Liver (tissue), 8 donors: ENCODE measurements at regions not wholly inside any gene's neighbourhood (a gene's known extent, or its start where the extent isn't known, plus 50 kb on each side); places are given as distances from the start of the nearest gene placed in this dataset.

Source experiments
- DNase-seq: peaks from one replicate; pipeline ENCODE4 v3.0.0-alpha.2; 2017; ENCODE audit warnings: low spot score
- H3K27ac ChIP-seq, 2 donors: one replicate each; pipeline ENCODE4 v1.7.0; 2013; ENCODE audit warnings: inconsistent platforms in 2 of 2, low read length in 2 of 2, control low read depth in 1 of 2, low read depth in 1 of 2, mild to moderate bottlenecking in 1 of 2
- H3K27me3 ChIP-seq, 4 donors: one replicate each; pipeline versions ENCODE4 v1.6.1 to v1.7.0; 2013; ENCODE audit warnings: low read length in 3 of 4, inconsistent platforms in 1 of 4, mild to moderate bottlenecking in 1 of 4, moderate library complexity in 1 of 4; ENCODE audit not compliant: control insufficient read depth in 4 of 4, insufficient read depth in 4 of 4
- H3K36me3 ChIP-seq, 4 donors: one replicate each; pipeline versions ENCODE4 v1.6.1 to v1.7.0; 2013; ENCODE audit warnings: low read length in 3 of 4, mild to moderate bottlenecking in 3 of 4, low read depth in 1 of 4, moderate library complexity in 1 of 4; ENCODE audit not compliant: control insufficient read depth in 4 of 4, insufficient read depth in 3 of 4
- H3K4me1 ChIP-seq, 4 donors: one replicate each; pipeline versions ENCODE4 v1.6.1 to v1.7.0; 2013; ENCODE audit warnings: low read length in 3 of 4, mild to moderate bottlenecking in 3 of 4, moderate library complexity in 1 of 4; ENCODE audit not compliant: control insufficient read depth in 4 of 4, insufficient read depth in 4 of 4
- H3K4me3 ChIP-seq, 3 donors: one replicate each; pipeline versions ENCODE4 v1.6.1 to v1.7.0; 2013; ENCODE audit warnings: low read length in 3 of 3, control low read depth in 1 of 3, low read depth in 1 of 3, mild to moderate bottlenecking in 1 of 3
- H3K9ac ChIP-seq, 2 donors: one replicate each; pipeline ENCODE4 v1.7.0; 2013; ENCODE audit warnings: low read length in 2 of 2, mild to moderate bottlenecking in 2 of 2, moderate library complexity in 2 of 2, control low read depth in 1 of 2, low read depth in 1 of 2
- H3K9me3 ChIP-seq, 4 donors: one replicate each; pipeline versions ENCODE4 v1.6.1 to v1.7.0; 2013; ENCODE audit warnings: low read length in 3 of 4; ENCODE audit not compliant: control insufficient read depth in 4 of 4
- ATF3 ChIP-seq: IDR thresholded peaks from 2 replicates; pipeline ENCODE4 v1.6.1; 2016; ENCODE audit warnings: antibody characterized with exemption
- CTCF ChIP-seq: fragments of 150-350 bp; IDR thresholded peaks from 2 replicates; pipeline ENCODE4 v1.5.1; 2017; ENCODE audit warnings: improper control_type of control experiment, low read depth, low read length; ENCODE audit not compliant: missing input control
- EGR1 ChIP-seq, 2 donors: IDR thresholded peaks; 2 replicates each; pipeline ENCODE4 v1.6.1; 2016 to 2018; ENCODE audit warnings: antibody characterized with exemption in 2 of 2, low read depth in 2 of 2
- FOXA1 ChIP-seq: IDR thresholded peaks from 2 replicates; pipeline ENCODE4 v1.6.1; 2016; ENCODE audit warnings: antibody characterized with exemption
- FOXA2 ChIP-seq: IDR thresholded peaks from 2 replicates; pipeline ENCODE4 v1.6.1; 2016; ENCODE audit warnings: antibody characterized with exemption
- GABPA ChIP-seq, 2 donors: IDR thresholded peaks in 1 of 2; conservative IDR thresholded peaks in 1 of 2; 2 replicates each; pipeline ENCODE4 v1.6.1; 2016; ENCODE audit warnings: antibody characterized with exemption in 2 of 2, mild to moderate bottlenecking in 1 of 2, moderate library complexity in 1 of 2
- HNF4A ChIP-seq, 2 donors: conservative IDR thresholded peaks; 2 replicates each; pipeline ENCODE4 v1.6.1; 2016; ENCODE audit warnings: antibody characterized with exemption in 2 of 2, mild to moderate bottlenecking in 2 of 2
- HNF4G ChIP-seq: IDR thresholded peaks from 2 replicates; pipeline ENCODE4 v1.6.1; 2016; ENCODE audit warnings: antibody characterized with exemption
- JUND ChIP-seq, 2 donors: IDR thresholded peaks; 2 replicates each; pipeline ENCODE4 v1.6.1; 2016; ENCODE audit warnings: antibody characterized with exemption in 2 of 2
- MAX ChIP-seq: IDR thresholded peaks from 2 replicates; pipeline ENCODE4 v1.6.1; 2016; ENCODE audit warnings: antibody characterized with exemption
- NR2F2 ChIP-seq: IDR thresholded peaks from 2 replicates; pipeline ENCODE4 v1.6.1; 2016; ENCODE audit warnings: antibody characterized with exemption
- RAD21 ChIP-seq, 2 donors: IDR thresholded peaks; 2 replicates each; pipeline ENCODE4 v1.6.1; 2016; ENCODE audit warnings: antibody characterized with exemption in 2 of 2, mild to moderate bottlenecking in 2 of 2
- REST ChIP-seq: IDR thresholded peaks from 2 replicates; pipeline ENCODE4 v1.6.1; 2016; ENCODE audit warnings: antibody characterized with exemption, mild to moderate bottlenecking
- RXRA ChIP-seq, 2 donors: IDR thresholded peaks; 2 replicates each; pipeline ENCODE4 v1.6.1; 2017 to 2018; ENCODE audit warnings: antibody characterized with exemption in 2 of 2, mild to moderate bottlenecking in 1 of 2
- SP1 ChIP-seq: IDR thresholded peaks from 2 replicates; pipeline ENCODE4 v1.6.1; 2018; ENCODE audit warnings: antibody characterized with exemption, mild to moderate bottlenecking
- TAF1 ChIP-seq: conservative IDR thresholded peaks from 2 replicates; pipeline ENCODE4 v1.6.1; 2016; ENCODE audit warnings: antibody characterized with exemption, mild to moderate bottlenecking
- YY1 ChIP-seq: IDR thresholded peaks from 2 replicates; pipeline ENCODE4 v1.6.1; 2016; ENCODE audit warnings: antibody characterized with exemption, mild to moderate bottlenecking
- ZBTB33 ChIP-seq: IDR thresholded peaks from 2 replicates; pipeline ENCODE4 v1.6.1; 2016; ENCODE audit warnings: antibody characterized with exemption
- WGBS: extraction: QIAGEN DNeasy Blood & Tissue Kit; methylation state at CpG from one replicate; pipeline ENCODE4 v1.1.7; 2013; 5-methylcytosine and 5-hydroxymethylcytosine counted together
- donor health status: healthy.
- donor health status: healthy.
- donor health status: healthy.
- donor health status: healthy.
- donor health status: healthy.

GRCh38 chr18:44508474-44508873 is 172.2 kb upstream of the SETBP1 start:
- TF ChIP-seq YY1: no peak
- TF ChIP-seq MAX: no peak
- no peak for TF ChIP-seq TAF1
- Histone ChIP-seq H3K9me3 (no peaks in the 10 kb centered on the region), H3K9ac (no peak overlapping the region), H3K27ac (no peak overlapping the region), H3K36me3 (no peaks in the 10 kb centered on the region), H3K4me1 (no peaks in the 10 kb centered on the region), H3K4me3 (no peak overlapping the region), H3K27me3 (no peaks in the 10 kb centered on the region)
- no peak for DNase-seq
- 62% methylated on average over 3 of the region's 3 CpGs for WGBS

GRCh38 chr18:44509048-44509447 is 171.6 kb upstream of the SETBP1 start:
- 94% methylated on average over 2 of the region's 2 CpGs for WGBS
- H3K9ac ChIP-seq: no peak overlapping the region
- H3K4me3 ChIP-seq: no peak overlapping the region
- H3K9me3 ChIP-seq: no peaks in the 10 kb centered on the region
- DNase-seq: no peak
- no peak overlapping the region for H3K27ac ChIP-seq
- H3K27me3 ChIP-seq: no peaks in the 10 kb centered on the region
- no peaks in the 10 kb centered on the region for H3K36me3 ChIP-seq
- no peak for TF ChIP-seq RAD21 (IDR thresholded peaks at IDR 0.05)
- TF ChIP-seq SP1: no peak
- TF ChIP-seq EGR1 (IDR thresholded peaks at IDR 0.05; ENCODE audit: low read depth in 2 of 2): no peak
- TF ChIP-seq HNF4G: no peak
- TF ChIP-seq FOXA1: no peak
- no peak for TF ChIP-seq REST
- no peak for TF ChIP-seq RXRA (IDR thresholded peaks at IDR 0.05)
- TF ChIP-seq NR2F2: no peak
- TF ChIP-seq YY1: no peak
- TF ChIP-seq GABPA (IDR thresholded peaks at IDR 0.05 in 1 of 2, conservative IDR thresholded peaks at IDR 0.05 in 1 of 2): no peak
- TF ChIP-seq JUND (IDR thresholded peaks at IDR 0.05): no peak
- TF ChIP-seq MAX: no peak
- TF ChIP-seq HNF4A (conservative IDR thresholded peaks at IDR 0.05): no peak
- TF ChIP-seq FOXA2: no peak
- no peak for TF ChIP-seq ZBTB33
- no peak for TF ChIP-seq ATF3
- TF ChIP-seq TAF1: no peak
- TF ChIP-seq CTCF: no peak
- H3K4me1 ChIP-seq: no peaks in the 10 kb centered on the region
